HG02763 (cell line): ENCODE measurements at regions not wholly inside any gene's neighbourhood (a gene's known extent, or its start where the extent isn't known, plus 50 kb on each side); places are given as distances from the start of the nearest gene placed in this dataset.

Experiments
- ATAC-seq: cut with Tn5 transposase; IDR thresholded peaks from one replicate; pipeline ENCODE4 v1.9.1; 2021; ENCODE audit warnings: mild to moderate bottlenecking, moderate library complexity; ENCODE audit not compliant: unreplicated experiment

GRCh38 chr10:123449234-123449962, 216.8 kb upstream of the GPR26 start:
- no peak for ATAC-seq

DNA sequence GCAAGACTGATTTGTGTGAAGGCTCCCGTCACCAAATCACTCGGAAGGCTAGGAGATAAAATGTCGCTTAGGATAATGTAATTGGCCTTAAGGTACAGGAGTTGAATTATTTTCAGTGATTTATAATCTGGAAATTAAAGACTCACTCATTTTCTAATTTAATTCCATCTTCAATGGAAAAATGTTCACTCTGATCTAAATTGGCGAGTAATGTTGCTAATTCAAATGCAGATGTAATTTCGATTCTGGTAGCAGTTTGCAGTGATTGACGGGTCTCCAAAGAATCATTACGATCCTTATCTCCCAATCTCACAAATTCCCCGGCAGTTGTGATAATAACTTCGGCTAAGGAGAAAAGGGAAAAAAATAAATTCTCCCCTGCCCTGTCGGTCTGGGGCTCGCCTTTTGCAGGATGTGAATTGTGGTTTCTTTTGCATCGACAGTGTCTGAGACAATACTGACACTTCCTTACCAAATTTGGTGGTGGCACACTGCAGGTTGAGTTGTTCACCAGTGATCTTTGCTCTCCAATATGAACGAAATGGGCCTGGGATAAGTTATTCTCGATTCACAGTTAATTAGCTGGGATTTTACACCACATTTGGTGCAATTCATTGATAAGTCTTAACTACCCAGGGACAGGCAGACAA, 215.1 kb upstream of the GPR26 start:
- ATAC-seq, result no peak

- no peak for ATAC-seq
Measured at GRCh38 chr10:123451618-123452245, 214.4 kb upstream of the GPR26 start.

GRCh38 chr10:123454987-123455386, 211.2 kb upstream of the GPR26 start:
- ATAC-seq, result no peak

DNA sequence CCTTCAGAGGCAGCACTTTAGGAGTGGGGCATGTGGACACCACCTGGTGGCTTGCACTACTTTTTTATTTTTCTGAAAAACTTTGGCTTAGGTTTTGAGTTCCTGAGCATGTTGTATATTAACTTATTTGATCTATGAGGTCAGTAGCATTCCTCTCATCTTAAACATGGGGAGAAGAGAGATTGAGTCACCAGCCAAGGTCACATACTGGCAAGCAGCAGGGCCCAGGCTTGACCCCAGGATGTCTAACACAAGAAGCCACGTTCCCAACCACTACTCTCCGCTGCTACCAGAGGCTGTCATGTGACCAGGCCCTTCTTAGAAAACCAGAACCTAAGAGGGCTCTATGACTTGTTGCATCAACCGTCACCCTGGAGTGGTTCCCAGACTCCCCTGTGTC, 210.3 kb upstream of the GPR26 start:
- ATAC-seq, result no peak

DNA sequence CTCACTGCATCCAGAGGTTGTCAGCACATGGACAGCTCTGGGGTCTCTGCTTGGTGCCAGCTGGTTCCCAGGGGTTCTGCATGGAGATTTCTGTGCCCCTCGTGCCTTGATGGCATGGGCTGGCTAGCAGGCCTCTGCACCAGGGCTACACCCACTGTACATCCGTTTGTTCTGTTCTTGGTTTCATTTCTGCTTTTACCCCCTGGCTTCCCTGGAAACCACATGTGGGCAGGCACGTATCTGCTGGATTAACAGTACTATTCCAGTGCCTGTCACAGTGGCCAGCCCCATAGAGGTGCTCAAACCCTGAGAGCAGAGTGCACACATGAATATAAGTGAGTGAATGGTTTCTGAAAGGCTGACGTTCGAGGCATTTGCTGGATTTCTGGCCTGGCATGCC, 207.2 kb upstream of the GPR26 start:
- ATAC-seq, result no peak

DNA sequence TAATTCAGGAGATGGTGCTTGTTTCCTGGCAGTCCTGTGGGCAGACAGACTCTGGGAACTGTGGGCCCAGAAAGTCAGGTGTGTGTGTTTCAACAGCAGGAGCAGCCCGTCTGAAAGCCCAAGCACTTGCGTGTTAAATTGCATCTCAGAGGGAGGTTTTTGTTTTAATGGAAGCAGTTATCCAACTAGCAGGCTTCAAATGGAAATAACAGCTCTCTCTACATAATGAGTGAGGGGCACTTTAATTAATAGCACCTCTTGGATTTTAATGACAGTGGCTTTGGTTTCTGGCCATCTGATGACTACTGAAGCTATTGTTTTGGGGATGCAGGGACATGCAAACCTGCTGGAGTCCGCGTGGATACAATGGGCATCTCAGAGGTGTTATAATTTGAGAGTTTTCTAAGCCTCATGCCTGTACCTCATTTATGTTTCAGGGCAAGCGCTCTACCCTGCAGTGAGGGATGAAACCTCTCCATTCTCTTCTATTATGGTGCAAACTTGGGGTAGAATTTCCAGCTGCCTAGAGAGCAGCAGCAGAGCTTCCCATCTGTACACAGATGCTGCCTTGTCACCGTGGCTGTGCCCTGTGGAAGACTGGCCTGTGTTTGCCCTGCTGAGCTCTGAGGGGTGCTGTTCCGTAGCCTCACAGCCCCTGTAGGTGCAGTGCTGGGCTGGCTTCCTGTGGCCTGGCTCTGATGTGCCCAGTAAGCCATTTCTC, 206.6 kb upstream of the GPR26 start:
- no peak for ATAC-seq

DNA sequence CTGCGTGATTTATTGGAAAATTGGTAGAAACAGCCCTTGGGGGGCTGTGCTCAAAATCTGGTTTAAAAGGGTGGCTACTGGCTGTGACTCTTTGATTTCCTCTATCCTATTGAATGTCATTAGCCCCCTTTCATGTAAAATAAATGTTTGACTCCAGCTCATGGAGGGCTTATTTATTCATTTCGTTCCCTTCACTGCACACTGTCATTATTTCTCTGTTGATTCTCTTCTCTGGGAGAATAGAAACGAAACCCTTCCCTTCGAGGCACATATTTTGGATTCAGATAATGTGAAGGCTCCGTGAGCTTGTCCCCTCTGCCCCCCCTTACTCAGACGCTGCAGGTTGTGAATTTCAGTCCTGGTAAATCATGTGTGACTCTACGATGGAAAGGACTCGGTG, 203.9 kb upstream of the GPR26 start:
- no peak for ATAC-seq

DNA sequence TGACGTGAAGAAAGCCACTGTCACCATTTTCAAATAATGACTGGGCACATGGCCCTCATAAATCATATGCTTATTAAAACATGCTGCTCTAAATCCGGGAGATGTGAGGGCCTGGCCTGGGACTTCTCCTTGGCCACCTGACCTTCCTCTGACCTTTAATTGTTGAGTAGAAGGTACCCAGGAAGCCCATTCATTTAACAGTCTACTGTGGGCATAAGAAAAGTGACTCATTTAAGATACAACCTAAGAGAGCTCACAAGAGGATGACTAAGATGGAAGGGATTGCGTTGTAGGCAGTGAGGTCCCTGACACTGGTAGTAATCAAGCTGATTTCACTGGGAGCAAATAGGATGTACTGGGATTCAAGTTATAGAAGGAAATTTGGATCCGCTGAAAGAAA, 203.4 kb upstream of the GPR26 start:
- ATAC-seq, result no peak

DNA sequence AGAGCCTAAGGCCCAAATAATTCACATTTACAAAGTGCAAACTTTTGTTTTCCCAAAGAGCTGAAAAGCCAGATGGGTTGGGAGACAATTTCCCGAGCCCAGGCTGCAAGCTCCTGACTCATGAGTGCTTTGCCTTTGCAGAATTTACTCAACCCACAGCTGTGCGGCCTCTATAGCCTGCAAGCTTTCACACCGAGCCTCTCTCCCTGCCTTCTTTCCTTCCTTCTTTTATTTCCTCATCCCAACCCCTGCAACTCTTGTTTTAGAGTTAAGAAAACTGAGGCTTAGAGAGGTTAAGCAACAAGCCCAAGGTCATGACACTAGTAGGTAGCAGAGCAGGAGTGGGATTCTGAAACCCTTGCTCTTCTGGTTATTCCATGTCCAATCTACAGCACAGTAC, 203.0 kb upstream of the GPR26 start:
- ATAC-seq, result no peak

DNA sequence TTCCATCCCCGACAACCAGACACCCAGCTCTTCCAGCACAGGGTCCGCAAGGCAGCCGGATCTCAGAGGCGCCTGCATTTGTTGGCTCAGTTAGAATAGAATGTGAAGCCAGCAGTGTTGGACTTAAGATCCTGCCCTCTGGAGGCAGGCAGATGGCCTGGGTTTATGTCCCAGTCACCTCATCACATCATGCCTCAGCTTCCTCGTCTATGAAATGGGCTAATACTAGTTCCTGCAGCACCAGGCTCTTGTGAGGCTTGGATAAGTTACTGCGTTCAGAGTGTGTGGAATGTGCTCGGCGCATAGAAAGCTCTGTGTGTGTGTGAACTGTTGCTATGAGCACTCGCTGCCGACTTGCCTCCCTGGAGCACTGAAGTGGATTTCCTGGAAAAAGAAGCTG, 202.5 kb upstream of the GPR26 start:
- ATAC-seq, result no peak

- no peak for ATAC-seq
Measured at GRCh38 chr10:123464430-123465323, 201.5 kb upstream of the GPR26 start.

DNA sequence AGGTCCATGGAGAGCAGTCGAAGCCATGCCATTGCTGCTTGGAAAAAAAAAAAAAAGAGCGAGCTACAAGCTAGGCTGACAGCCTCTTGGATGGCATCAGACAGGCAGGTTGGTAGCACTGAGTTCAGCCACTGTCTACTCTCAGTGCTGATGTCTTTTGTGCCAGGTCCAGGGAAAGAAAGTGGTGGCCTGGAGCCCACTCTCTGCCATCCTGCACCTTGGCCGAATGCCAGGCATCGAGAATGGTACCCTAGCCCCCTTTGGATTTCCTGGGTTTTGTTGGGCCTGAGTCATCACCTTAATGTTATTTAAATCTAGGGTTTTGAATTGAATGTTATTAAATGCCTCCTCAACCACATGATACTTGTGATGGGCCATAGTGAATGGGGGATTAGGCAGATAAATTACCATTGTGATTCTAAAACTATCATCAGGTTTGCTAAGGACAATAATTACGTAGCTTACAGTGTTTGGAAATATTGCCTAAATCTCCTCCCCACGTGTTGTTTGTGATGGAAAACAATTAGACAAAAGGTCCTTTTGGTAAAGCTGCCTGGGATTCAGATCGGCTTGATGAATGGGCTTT, 195.7 kb upstream of the GPR26 start:
- no peak for ATAC-seq

DNA sequence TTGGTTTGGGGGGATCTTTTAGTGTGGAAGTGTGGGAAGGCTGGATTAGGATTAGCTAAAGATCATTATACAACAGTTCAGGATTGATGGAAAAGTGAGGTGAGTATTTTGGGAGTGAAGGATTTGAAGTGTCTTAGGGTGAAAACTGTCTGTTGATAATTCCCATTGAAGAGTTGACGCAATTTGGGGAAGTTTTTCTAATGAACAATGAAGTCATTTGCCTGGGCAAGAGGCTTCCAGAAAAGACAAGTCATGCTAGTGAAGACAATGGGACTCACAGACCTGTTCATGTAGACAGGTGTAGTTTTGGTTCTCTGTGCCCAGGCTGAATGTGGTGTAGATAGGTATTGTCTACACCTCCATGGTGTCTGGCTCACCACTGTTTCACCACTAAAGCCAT, 194.3 kb upstream of the GPR26 start:
- no peak for ATAC-seq

- no peak for ATAC-seq
Measured at GRCh38 chr10:123472606-123473005, 193.5 kb upstream of the GPR26 start.

DNA sequence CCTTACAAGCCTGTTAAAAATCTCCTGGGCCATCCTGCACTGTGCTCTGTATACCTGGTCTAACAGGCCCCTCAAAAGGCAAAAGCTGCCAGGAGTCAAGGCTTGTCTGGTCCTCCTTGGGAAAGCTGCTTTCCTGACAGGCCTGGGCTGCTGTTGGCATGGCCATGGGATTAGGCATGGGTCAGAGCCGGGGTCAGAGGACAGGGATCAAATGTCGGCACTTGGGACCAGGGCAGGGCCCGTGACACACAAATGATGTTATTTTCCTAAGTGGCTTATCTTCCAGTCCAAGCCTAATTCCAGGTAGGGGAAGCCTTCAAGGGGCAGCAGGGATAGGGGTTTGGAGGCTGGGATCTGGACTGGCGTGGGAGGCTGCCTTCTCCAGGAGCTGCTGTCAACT, 191.5 kb upstream of the GPR26 start:
- ATAC-seq, result no peak

DNA sequence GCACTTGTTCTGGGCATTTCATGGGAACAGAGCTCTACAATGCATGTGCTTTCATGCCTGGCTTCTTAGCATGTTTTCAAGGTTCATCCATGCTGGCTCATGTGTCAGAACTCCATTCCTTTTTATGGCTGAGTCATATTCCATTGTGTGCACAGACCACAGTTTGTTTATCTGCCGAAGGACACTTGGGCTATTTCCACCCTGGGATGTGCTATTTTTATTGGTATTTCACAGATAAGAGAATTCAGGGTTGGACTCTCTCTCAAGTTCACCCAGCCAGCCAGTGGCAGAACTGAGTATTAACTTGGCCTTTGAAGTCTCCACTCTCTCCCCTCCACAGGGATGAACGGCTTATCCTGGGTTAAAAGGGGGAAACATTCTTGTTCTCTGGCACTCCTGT, 190.7 kb upstream of the GPR26 start:
- ATAC-seq, result no peak

GRCh38 chr10:123478116-123478515, 188.0 kb upstream of the GPR26 start:
- no peak for ATAC-seq

- no peak for ATAC-seq
Measured at GRCh38 chr10:123479640-123480039, 186.5 kb upstream of the GPR26 start.

- ATAC-seq, result no peak
Measured at GRCh38 chr10:123480344-123480743, 185.8 kb upstream of the GPR26 start.
